HuH-7 (cell line): ENCODE measurements at regions not wholly inside any gene's neighbourhood (a gene's known extent, or its start where the extent isn't known, plus 50 kb on each side); places are given as distances from the start of the nearest gene placed in this dataset.

Source experiments
- DNase-seq: peaks from one replicate; pipeline ENCODE4 v3.0.0; 2011; ENCODE audit warnings: low spot score

GRCh38 chr12:94712815-94713515, 62.6 kb upstream of the TMCC3 start:
- no peak for DNase-seq

- DNase-seq: peak; percentile 30
Observed at GRCh38 chr12:94710933-94711332, 60.6 kb upstream of the TMCC3 start.

GRCh38 chr12:94707892-94708291, 57.5 kb upstream of the TMCC3 start:
- DNase-seq: no peak

- DNase-seq: no peak
Observed at GRCh38 chr12:94707036-94707435, 56.7 kb upstream of the TMCC3 start.

GRCh38 chr12:94706250-94706661, 55.9 kb upstream of the TMCC3 start:
- no peak for DNase-seq

- DNase-seq: no peak
Observed at GRCh38 chr12:94705676-94706075, 55.3 kb upstream of the TMCC3 start.

GRCh38 chr12:94704452-94705306, 54.3 kb upstream of the TMCC3 start:
- peak; percentile 25 for DNase-seq

GRCh38 chr12:94702696-94703095, 52.3 kb upstream of the TMCC3 start:
- no peak for DNase-seq

- DNase-seq: no peak
Observed at GRCh38 chr12:94701711-94702110, 51.4 kb upstream of the TMCC3 start.

GRCh38 chr12:94700662-94701061, 50.3 kb upstream of the TMCC3 start:
- DNase-seq: no peak
